ENCODE measurements at regions not wholly inside any gene's neighbourhood (a gene's known extent, or its start where the extent isn't known, plus 50 kb on each side); places are given as distances from the start of the nearest gene placed in this dataset. TPM values are rescaled to one million over a fixed set of nuclear protein-coding genes. Genes with fewer than 3 reads are reported as not detected.

GRCh38 chr20:59518881-59519706 lies 85.2 kb upstream of the PHACTR3 start:
- no peak for DNase-seq (ENCODE audit: extremely low spot score)
- 48% methylated on average over 3 of the region's 3 CpGs for WGBS
- no peak overlapping the region for H3K4me3 ChIP-seq (ENCODE audit: low read depth, low read length)

GRCh38 chr20:59519707-59520014 lies 84.7 kb upstream of the PHACTR3 start:
- WGBS = 2% methylated on average over 1 of the region's 1 CpG
- H3K36me3 ChIP-seq (ENCODE audit: insufficient read depth) = no peaks in the 10 kb centered on the region

More at GRCh38 chr20:59518881-59519706, 85.2 kb upstream of the PHACTR3 start:
- Histone ChIP-seq H3K36me3 (ENCODE audit: insufficient read depth) (no peaks in the 10 kb centered on the region), H3K27ac (ENCODE audit: low read depth) (no peak overlapping the region), H3K4me1 (ENCODE audit: insufficient read depth) (no peaks in the 10 kb centered on the region)

GRCh38 chr20:59520814-59521213 lies 83.5 kb upstream of the PHACTR3 start:
- no peaks in the 10 kb centered on the region for H3K36me3 ChIP-seq (ENCODE audit: insufficient read depth)
- H3K4me3 ChIP-seq (ENCODE audit: low read depth, low read length) = no peak overlapping the region
- no peak overlapping the region for H3K27ac ChIP-seq (ENCODE audit: low read depth)
- 69% methylated on average over 2 of the region's 2 CpGs for WGBS
- DNase-seq (ENCODE audit: extremely low spot score) = no peak
- H3K4me1 ChIP-seq (ENCODE audit: insufficient read depth) = no peaks in the 10 kb centered on the region

More at GRCh38 chr20:59519707-59520014, 84.7 kb upstream of the PHACTR3 start:
- no peak overlapping the region for H3K27ac ChIP-seq (ENCODE audit: low read depth)
- H3K4me1 ChIP-seq (ENCODE audit: insufficient read depth) = no peaks in the 10 kb centered on the region
- H3K4me3 ChIP-seq (ENCODE audit: low read depth, low read length) = no peak overlapping the region
- DNase-seq (ENCODE audit: extremely low spot score) = no peak

- DNase-seq (ENCODE audit: extremely low spot score) = peak; percentile 10
- no peaks in the 10 kb centered on the region for H3K4me1 ChIP-seq (ENCODE audit: insufficient read depth)
- no peaks in the 10 kb centered on the region for H3K36me3 ChIP-seq (ENCODE audit: insufficient read depth)
- no peak overlapping the region for H3K27ac ChIP-seq (ENCODE audit: low read depth)
- 17% methylated on average over 31 of the region's 31 CpGs for WGBS
- H3K4me3 ChIP-seq (ENCODE audit: low read depth, low read length) = no peak overlapping the region
Measured at GRCh38 chr20:59525500-59526241, 78.7 kb upstream of the PHACTR3 start.

- Histone ChIP-seq H3K36me3 (ENCODE audit: insufficient read depth) (no peaks in the 10 kb centered on the region), H3K27ac (ENCODE audit: low read depth) (no peak overlapping the region), H3K4me1 (ENCODE audit: insufficient read depth) (no peaks in the 10 kb centered on the region), H3K4me3 (ENCODE audit: low read depth, low read length) (no peak overlapping the region)
- 54% methylated on average over 18 of the region's 18 CpGs for WGBS
- DNase-seq (ENCODE audit: extremely low spot score) = no peak
Measured at GRCh38 chr20:59526242-59527225, 77.8 kb upstream of the PHACTR3 start.

- DNase-seq (ENCODE audit: extremely low spot score) = no peak
- Histone ChIP-seq H3K4me3 (ENCODE audit: low read depth, low read length) (no peak overlapping the region), H3K4me1 (ENCODE audit: insufficient read depth) (no peaks in the 10 kb centered on the region), H3K36me3 (ENCODE audit: insufficient read depth) (no peaks in the 10 kb centered on the region), H3K27ac (ENCODE audit: low read depth) (no peak overlapping the region)
- 71% methylated on average over 2 of the region's 2 CpGs for WGBS
Measured at GRCh38 chr20:59530782-59531181, 73.6 kb upstream of the PHACTR3 start.

- Histone ChIP-seq H3K27ac (ENCODE audit: low read depth) (no peak overlapping the region), H3K4me3 (ENCODE audit: low read depth, low read length) (no peak overlapping the region), H3K36me3 (ENCODE audit: insufficient read depth) (no peaks in the 10 kb centered on the region), H3K4me1 (ENCODE audit: insufficient read depth) (no peaks in the 10 kb centered on the region)
- 89% methylated on average over 2 of the region's 2 CpGs for WGBS
- DNase-seq (ENCODE audit: extremely low spot score) = no peak
Measured at GRCh38 chr20:59537991-59538390, 66.3 kb upstream of the PHACTR3 start.

- H3K27ac ChIP-seq (ENCODE audit: low read depth) = no peak overlapping the region
- no peaks in the 10 kb centered on the region for H3K36me3 ChIP-seq (ENCODE audit: insufficient read depth)
- no peak for DNase-seq (ENCODE audit: extremely low spot score)
- no peak overlapping the region for H3K4me3 ChIP-seq (ENCODE audit: low read depth, low read length)
- H3K4me1 ChIP-seq (ENCODE audit: insufficient read depth) = no peaks in the 10 kb centered on the region
- WGBS = 94% methylated on average over 8 of the region's 8 CpGs
Measured at GRCh38 chr20:59547596-59547995, 56.7 kb upstream of the PHACTR3 start.

Small RNA genes in the stretch of these regions (small RNA-seq; reads per million reads assigned to genes)
- gene PIEZO1P1 = not detected
